ENCODE measurements at regions not wholly inside any gene's neighbourhood (a gene's known extent, or its start where the extent isn't known, plus 50 kb on each side); places are given as distances from the start of the nearest gene placed in this dataset.

GRCh38 chr4:108301545-108302251 lies 133.0 kb upstream of the LEF1 start:
- in situ Hi-C loops (cut with HindIII; ENCODE audit: low sequenced_read_pairs), result no loop called here

GRCh38 chr4:108297605-108298004 lies 128.9 kb upstream of the LEF1 start:
- in situ Hi-C loops (cut with HindIII; ENCODE audit: low sequenced_read_pairs), result no loop called here

- in situ Hi-C loops (cut with HindIII; ENCODE audit: low sequenced_read_pairs), result no loop called here
These were observed 123.5 kb upstream of the LEF1 start for GRCh38 chr4:108292229-108292628.

GRCh38 chr4:108291137-108291536 lies 122.4 kb upstream of the LEF1 start:
- in situ Hi-C loops (cut with HindIII; ENCODE audit: low sequenced_read_pairs), result no loop called here

GRCh38 chr4:108287834-108288413 lies 119.2 kb upstream of the LEF1 start:
- in situ Hi-C loops (cut with HindIII; ENCODE audit: low sequenced_read_pairs), result no loop called here

GRCh38 chr4:108280072-108280471 lies 111.3 kb upstream of the LEF1 start:
- in situ Hi-C loops (cut with HindIII; ENCODE audit: low sequenced_read_pairs), result no loop called here

- in situ Hi-C loops (cut with HindIII; ENCODE audit: low sequenced_read_pairs), result no loop called here
These were observed 108.0 kb upstream of the LEF1 start for GRCh38 chr4:108276690-108277089.

- in situ Hi-C loops (cut with HindIII; ENCODE audit: low sequenced_read_pairs), result no loop called here
These were observed 104.3 kb upstream of the LEF1 start for GRCh38 chr4:108272986-108273385.

- in situ Hi-C loops (cut with HindIII; ENCODE audit: low sequenced_read_pairs), result no loop called here
These were observed 103.8 kb upstream of the LEF1 start for GRCh38 chr4:108272561-108272960.

- in situ Hi-C loops (cut with HindIII; ENCODE audit: low sequenced_read_pairs), result no loop called here
These were observed 103.3 kb upstream of the LEF1 start for GRCh38 chr4:108272046-108272445.

GRCh38 chr4:108270466-108271450 lies 102.0 kb upstream of the LEF1 start:
- in situ Hi-C loops (cut with HindIII; ENCODE audit: low sequenced_read_pairs), result no loop called here

GRCh38 chr4:108264693-108265092 lies 96.0 kb upstream of the LEF1 start:
- in situ Hi-C loops (cut with HindIII; ENCODE audit: low sequenced_read_pairs), result no loop called here

- in situ Hi-C loops (cut with HindIII; ENCODE audit: low sequenced_read_pairs), result no loop called here
These were observed 94.3 kb upstream of the LEF1 start for GRCh38 chr4:108263057-108263456.

GRCh38 chr4:108261026-108261425 lies 92.3 kb upstream of the LEF1 start:
- in situ Hi-C loops (cut with HindIII; ENCODE audit: low sequenced_read_pairs), result no loop called here

GRCh38 chr4:108256538-108256937 lies 87.8 kb upstream of the LEF1 start:
- in situ Hi-C loops (cut with HindIII; ENCODE audit: low sequenced_read_pairs), result no loop called here

- in situ Hi-C loops (cut with HindIII; ENCODE audit: low sequenced_read_pairs), result no loop called here
These were observed 86.5 kb upstream of the LEF1 start for GRCh38 chr4:108255203-108255747.

- in situ Hi-C loops (cut with HindIII; ENCODE audit: low sequenced_read_pairs), result no loop called here
These were observed 80.7 kb upstream of the LEF1 start for GRCh38 chr4:108249397-108249796.

- in situ Hi-C loops (cut with HindIII; ENCODE audit: low sequenced_read_pairs), result no loop called here
These were observed 78.8 kb upstream of the LEF1 start for GRCh38 chr4:108247387-108248049.

GRCh38 chr4:108244606-108245005 lies 75.9 kb upstream of the LEF1 start:
- in situ Hi-C loops (cut with HindIII; ENCODE audit: low sequenced_read_pairs), result no loop called here

- in situ Hi-C loops (cut with HindIII; ENCODE audit: low sequenced_read_pairs), result no loop called here
These were observed 71.6 kb upstream of the LEF1 start for GRCh38 chr4:108240366-108240765.

- in situ Hi-C loops (cut with HindIII; ENCODE audit: low sequenced_read_pairs), result no loop called here
These were observed 69.0 kb upstream of the LEF1 start for GRCh38 chr4:108237693-108238092.
